GM19463 (cell line): ENCODE measurements at regions not wholly inside any gene's neighbourhood (a gene's known extent, or its start where the extent isn't known, plus 50 kb on each side); places are given as distances from the start of the nearest gene placed in this dataset.

Experiments
- ATAC-seq: cut with Tn5 transposase; IDR thresholded peaks from one replicate; pipeline ENCODE4 v1.9.1; 2021; ENCODE audit warnings: mild to moderate bottlenecking, moderate library complexity; ENCODE audit not compliant: unreplicated experiment

GRCh38 chr10:78405231-78405630 is 371.6 kb downstream of the RPS24 start:
- ATAC-seq: no peak

GRCh38 chr10:78405736-78406135 is 372.1 kb downstream of the RPS24 start:
- no peak for ATAC-seq

DNA sequence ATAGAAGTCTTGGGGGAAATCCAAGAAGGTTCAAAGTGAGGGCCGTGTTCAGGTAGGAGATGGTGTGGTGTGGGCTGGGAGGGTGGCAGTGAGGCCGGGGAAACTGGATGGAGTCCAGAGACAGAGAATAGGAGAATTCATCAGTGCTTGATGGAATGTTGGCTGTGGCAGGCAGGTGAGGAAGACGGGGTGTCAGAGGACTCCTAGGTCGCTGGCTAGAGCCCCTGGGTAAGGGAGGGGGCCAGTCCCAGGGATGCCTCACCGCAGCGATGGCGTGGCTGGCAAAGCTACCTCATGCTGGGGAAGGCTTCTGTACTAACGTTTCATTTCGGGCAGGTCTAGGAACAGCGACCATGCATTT is 373.0 kb downstream of the RPS24 start:
- ATAC-seq: no peak

DNA sequence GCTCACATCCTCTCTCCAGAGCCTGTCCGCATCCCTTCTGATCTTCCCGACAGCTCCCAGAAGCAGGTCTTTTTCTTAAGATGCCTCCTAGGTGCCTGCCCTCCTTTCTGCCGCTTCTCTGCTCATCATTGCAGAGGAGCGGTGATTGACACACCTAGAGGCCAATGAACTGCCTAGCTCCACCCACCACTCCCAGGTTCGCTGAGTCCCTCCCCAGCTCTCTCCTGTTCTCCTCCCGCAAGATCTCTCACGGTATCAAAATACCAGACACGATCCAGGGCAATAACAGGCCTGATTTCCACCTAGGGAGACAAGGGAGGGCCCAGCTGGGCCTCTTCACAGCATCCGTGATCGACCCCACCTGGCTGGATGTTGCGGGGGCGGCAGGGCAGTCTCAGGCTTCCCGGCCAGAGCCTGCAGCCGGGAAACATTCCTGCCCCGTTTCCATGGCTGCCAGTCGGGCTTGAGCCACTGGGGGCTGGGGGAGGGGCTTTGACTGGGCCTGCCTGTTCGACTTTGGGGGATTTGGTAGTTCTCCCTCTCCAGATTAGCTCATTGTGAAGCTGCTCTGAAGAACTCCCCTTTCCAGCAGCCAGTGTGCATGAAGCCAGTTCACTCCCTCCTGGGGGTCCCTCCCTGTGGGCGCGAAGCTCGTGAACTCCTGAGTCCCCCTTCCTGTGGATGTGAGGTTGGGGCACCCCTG is 373.5 kb downstream of the RPS24 start:
- peak; percentile 72 for ATAC-seq

GRCh38 chr10:78407966-78408365 is 374.3 kb downstream of the RPS24 start:
- no peak for ATAC-seq

DNA sequence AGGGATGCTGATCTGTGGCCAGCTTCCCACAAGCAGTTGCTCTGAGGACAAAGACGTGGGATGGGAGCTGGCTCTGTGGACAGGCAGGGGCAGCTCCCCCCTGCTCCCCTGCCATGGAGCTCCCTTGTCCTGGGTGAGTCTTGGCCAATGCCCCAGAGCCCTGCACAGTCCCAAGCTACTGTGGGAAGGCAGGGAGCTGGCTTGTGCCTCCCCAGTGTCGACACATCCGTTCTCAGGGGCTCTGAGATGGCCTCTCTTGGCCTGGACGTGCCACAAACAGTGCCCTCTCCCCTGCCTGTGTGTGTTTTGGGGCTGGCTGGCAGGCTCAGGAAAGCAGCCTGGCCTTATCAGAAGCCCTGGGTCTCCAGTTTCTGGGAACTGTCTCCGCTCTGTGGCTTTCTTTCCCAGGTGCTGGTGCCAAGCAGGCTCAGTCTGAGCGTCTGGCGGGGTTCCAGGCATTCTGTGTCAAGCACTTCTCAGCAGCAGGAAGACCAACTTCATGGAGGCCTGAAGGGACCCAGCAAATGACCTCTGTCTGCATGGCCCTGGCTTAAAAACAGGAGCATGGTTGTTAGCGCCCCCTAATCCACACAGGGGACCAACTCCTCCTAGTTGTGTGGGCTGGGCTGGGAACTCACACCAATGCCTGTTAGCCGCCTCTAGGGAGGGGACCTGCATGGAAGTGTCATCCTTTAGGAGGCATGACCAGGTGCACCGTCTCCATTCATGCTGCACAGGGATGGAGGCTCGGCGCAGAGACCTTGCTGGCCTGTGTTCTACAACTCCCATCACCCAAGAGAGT is 375.2 kb downstream of the RPS24 start:
- no peak for ATAC-seq

DNA sequence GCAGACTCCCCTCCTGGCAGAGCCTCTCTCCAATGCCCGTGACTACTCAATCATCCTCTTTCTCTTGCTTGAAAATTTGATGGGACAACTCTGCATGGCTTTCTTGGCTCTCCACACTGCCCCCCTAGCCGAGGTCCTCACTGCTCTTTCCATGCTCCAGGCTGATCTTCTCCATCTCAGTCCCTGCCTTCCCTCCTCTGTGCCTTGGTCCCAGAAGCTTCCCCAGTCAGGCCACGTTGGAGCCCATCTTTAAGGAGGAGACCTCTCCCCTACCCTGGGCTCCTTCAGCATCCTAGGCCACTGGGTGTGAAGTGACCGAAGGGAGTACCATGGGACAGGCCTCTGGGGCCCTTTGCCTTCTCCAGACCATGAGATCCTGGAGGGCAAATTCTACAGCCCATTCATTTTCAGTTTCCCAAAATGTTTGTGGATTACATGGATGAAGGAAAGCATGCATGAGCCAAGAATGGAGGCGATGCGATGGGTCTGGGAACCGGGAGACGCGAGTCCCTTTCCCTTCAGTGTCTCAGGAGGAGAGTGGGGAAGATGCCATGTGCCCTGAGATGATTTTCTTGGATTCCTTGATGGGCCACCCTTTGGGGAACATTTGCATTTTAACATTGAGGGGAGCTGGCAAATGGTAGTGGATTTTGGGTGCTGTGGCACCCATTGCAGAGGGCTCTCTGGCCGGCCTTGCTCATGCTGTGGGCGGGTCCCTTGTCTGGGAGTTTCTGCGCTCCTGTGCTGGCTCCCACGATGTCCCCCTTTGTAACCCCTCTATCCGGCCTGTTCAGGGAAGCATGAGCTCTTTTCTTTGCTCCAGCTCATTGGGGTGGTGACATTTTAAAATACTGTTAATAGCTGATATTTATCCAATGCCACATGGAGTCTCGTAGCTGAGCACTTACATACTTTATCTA is 376.6 kb downstream of the RPS24 start:
- ATAC-seq: no peak

GRCh38 chr10:78411716-78412115 is 378.1 kb downstream of the RPS24 start:
- no peak for ATAC-seq

DNA sequence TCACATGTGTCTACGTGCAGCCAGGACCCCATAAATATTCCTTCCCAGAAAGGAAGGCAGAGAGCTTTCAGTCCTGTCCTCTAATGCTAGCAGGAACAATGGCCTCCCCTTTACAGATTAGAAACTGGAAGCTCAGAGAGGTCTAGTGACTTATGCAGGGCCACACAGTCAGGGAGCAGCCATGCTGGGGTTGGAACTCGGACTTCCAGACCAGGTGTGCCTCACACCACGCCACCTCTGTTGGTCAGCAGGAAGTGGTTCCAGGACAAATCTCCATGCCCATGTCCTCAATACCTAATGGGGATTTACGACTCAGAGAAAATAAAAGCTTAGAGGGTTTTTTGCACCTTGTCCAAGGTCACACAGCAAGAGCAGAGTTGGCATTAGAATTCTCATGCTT is 378.9 kb downstream of the RPS24 start:
- no peak for ATAC-seq

DNA sequence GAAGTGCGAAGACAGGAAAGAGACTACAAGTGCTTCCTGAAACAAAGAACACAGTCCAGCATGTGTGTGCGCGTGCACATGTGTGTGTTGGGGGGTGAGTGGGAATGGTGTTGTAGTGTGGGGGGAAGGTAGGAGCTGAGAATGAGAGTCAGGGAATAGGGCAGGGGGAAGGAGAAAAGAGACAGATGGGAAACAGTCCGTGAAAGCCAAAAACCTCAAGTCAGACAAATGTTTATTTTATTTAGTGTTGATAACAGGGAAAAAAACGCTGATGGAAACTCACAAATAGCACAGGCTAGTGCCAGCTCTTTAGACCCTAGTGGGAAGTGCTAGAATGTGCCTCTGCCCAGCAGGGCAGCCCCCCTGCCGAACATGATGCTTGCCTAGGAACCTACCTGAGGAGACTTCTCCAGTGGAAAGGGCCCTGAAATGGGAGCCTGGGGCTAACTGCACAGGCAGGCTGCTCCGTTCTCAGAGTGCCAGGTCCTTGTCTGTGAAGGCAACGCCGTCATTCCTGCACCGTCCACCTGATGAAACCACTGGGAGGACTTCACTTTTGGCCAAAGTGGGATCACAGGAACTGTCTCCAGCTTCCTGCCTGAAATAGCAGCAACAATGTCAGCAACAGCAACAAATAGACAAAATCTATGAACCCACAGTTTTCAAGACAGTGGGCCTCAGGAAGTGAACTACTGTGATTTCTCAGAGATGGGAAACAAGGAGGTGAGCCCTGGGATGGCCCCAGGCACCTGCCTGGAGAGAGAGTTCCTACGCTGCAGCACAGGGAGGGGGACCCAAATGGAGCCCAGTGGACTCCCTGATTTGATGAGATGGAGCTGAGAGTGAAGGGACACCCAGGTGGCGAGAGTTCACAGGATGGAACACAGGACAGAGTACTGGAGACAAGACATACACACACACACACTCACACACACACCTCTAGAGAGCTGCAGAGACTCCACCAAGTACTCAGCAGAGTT is 379.7 kb downstream of the RPS24 start:
- ATAC-seq: no peak

DNA sequence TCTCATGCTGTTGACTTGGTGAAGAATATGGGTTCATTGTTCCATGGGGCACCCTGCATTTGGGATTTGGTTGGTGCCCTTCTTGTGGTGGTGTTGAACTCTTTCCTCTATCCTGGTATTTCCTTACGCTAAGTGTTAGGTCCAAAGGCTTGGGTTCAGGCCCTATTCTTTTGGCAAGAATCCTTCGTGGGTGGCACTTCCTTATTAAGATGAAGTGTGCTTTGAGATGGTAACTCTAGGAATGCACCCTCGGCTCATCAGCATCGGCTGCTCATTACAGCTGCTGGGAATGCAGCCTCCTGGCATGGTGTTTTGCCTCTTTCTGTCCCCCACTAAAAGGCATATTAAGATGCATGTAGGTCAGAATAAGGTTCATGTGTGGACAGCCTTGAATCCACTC is 380.7 kb downstream of the RPS24 start:
- no peak for ATAC-seq

- ATAC-seq: no peak
Measured at GRCh38 chr10:78415111-78415510, 381.4 kb downstream of the RPS24 start.

GRCh38 chr10:78416031-78417011 is 382.7 kb downstream of the RPS24 start:
- no peak for ATAC-seq

DNA sequence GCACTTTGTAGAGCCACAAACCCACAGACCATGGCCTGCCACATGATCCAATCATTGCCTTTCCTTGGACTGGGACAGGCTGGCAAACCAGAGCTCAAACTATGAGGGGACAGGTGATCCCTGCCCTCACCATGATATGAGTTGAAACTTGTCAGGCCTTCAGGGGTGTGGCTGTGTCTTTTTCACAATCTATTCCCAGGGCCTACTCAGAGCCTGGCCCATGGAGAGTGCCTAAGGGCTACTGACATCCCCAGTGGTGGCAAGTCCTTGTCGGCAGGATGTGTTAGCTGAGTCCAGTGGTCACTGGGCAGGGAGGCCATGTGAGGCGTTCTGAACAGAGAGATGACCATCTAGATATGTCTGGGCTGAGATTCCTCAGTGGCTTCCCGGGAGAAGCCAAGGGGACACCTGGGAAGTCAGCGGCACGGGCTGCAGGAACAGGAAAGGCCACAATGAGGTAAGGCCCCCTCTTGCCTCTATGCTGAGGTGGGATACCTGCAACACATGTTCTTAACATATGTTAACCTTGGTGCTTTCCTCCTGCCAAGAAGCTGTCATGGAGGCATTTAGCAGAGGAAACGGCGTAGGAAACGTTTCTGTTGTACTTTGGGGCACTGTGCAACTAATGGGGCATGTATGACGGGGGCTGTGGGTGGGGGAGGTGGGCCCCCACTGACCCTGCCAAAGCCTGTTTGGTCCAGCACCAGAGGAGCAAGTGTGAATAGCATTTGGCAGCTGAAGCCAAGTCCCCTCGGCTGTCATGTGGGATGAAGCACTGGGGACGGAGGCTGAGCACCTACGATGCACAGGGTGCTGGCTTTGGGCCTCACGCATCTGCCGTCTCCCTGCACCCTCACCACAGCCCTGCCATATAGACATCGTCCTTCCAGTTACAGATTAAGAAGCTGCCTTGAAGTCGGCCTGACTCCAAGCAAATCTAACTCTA is 384.0 kb downstream of the RPS24 start:
- ATAC-seq: no peak

- ATAC-seq: no peak
Measured at GRCh38 chr10:78419481-78420265, 386.0 kb downstream of the RPS24 start.

DNA sequence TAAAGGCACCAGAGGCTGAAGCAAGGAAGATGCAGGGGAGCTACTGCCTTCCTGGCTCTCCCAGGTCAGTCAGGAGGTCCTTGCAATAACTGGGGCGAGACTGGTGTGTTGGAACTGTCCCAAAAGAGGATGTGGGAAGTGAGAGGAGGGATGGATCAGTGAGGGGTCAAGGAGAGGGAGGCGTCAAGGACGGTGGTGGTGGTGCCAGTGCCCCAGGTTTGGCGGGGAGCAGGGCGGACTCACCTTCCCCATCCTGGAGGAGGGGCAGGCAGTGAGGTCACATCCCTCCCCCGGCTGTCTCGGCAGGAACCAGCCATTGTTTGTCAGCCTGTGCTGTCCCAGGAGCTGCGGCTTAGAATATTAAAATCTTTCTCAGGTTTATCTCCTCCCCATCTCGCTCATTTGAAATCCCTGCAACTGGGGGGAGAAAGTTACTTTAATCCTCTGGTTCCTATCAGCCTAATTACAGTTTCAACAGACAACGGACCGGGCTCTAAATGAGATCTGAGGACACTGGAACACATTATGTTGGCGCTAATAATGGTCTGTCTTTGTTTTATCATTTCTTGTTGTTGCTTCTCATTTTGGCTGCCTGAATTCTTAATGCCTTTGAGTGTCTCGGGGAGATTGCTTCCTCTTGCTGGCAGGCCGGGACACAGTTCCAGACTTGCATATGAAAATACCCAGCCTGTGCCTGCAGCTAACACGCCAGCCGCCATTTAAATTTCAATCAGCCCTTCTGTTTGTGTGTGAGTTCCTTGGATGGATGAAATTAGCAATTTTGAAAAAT is 387.5 kb downstream of the RPS24 start:
- ATAC-seq: no peak
